Activated CD4-positive, alpha-beta T cell treated with anti-CD3 and anti-CD28 coated beads for 4 hours (primary cell): ENCODE measurements at regions not wholly inside any gene's neighbourhood (a gene's known extent, or its start where the extent isn't known, plus 50 kb on each side); places are given as distances from the start of the nearest gene placed in this dataset.

Source experiments
- DNase-seq, 2 donors: peaks; one replicate each; pipeline ENCODE4 v3.0.0-alpha.2; 2020

- no peak for DNase-seq
These were observed 62.3 kb upstream of the DAPL1 start for GRCh38 chr2:158732573-158733429.

GRCh38 chr2:158733430-158733755 is 61.7 kb upstream of the DAPL1 start:
- DNase-seq: no peak

GRCh38 chr2:158734442-158734841 is 60.7 kb upstream of the DAPL1 start:
- DNase-seq: no peak

- no peak for DNase-seq
These were observed 59.1 kb upstream of the DAPL1 start for GRCh38 chr2:158735822-158736580.

- no peak for DNase-seq
These were observed 56.8 kb upstream of the DAPL1 start for GRCh38 chr2:158738363-158738762.

GRCh38 chr2:158740127-158740526 is 55.0 kb upstream of the DAPL1 start:
- DNase-seq: no peak

GRCh38 chr2:158740621-158741020 is 54.5 kb upstream of the DAPL1 start:
- DNase-seq: no peak

GRCh38 chr2:158741625-158742024 is 53.5 kb upstream of the DAPL1 start:
- DNase-seq: no peak

- DNase-seq: no peak
These were observed 52.6 kb upstream of the DAPL1 start for GRCh38 chr2:158742536-158742935.

- no peak for DNase-seq
These were observed 51.7 kb upstream of the DAPL1 start for GRCh38 chr2:158743466-158743865.

GRCh38 chr2:158743879-158744278 is 51.2 kb upstream of the DAPL1 start:
- no peak for DNase-seq

GRCh38 chr2:158745067-158745865 is 49.9 kb upstream of the DAPL1 start:
- DNase-seq: peak in 1 of 2 donors; percentile 18
